OCI-LY7 (cell line): ENCODE measurements at regions not wholly inside any gene's neighbourhood (a gene's known extent, or its start where the extent isn't known, plus 50 kb on each side); places are given as distances from the start of the nearest gene placed in this dataset.

Experiments
- BruUV-seq: library from RNA; stranded (reverse); fragments of 400-500 nt; replicated peaks from 2 replicates; lab custom pipeline; 2021; lab: Mats Ljungman, UMichigan
- CTCF ChIA-PET: fragments of 300-600 bp; sonication (Branson Sonifier 250); formaldehyde crosslinking; loops from one replicate; lab custom pipeline; 2022; ENCODE audit warnings: antibody characterized with exemption; ENCODE audit not compliant: unreplicated experiment; lab: Charles Lee
- POLR2A ChIA-PET: fragments of 300-600 bp; sonication (Branson Sonifier 250); formaldehyde crosslinking; loops from one replicate; lab custom pipeline; 2022; ENCODE audit warnings: antibody characterized with exemption; lab: Charles Lee
- DNase-seq: peaks from one replicate; pipeline ENCODE4 v3.0.0-alpha.2; 2015; ENCODE audit warnings: low spot score
- H2AFZ ChIP-seq: fragments of 200-600 bp; sonication (generic), shearing (Covaris generic); 2 replicates; pipeline ENCODE4 v1.6.1; 2014; ENCODE audit warnings: mild to moderate bottlenecking, antibody characterized with exemption, low read length, moderate library complexity
- H3K27ac ChIP-seq: fragments of 200-600 bp; sonication (generic); 2 replicates; pipeline ENCODE4 v1.5.1; 2014; ENCODE audit warnings: mixed run types, low read depth, mild to moderate bottlenecking, moderate library complexity, low read length, inconsistent platforms; ENCODE audit not compliant: poor library complexity, severe bottlenecking
- H3K36me3 ChIP-seq: fragments of 200-600 bp; sonication (generic); 2 replicates; pipeline ENCODE4 v1.6.1; 2014; ENCODE audit warnings: mild to moderate bottlenecking, antibody characterized with exemption, low read length, moderate library complexity, mixed read lengths; ENCODE audit not compliant: insufficient read depth
- H3K4me1 ChIP-seq: fragments of 200-600 bp; sonication (generic); 2 replicates; pipeline ENCODE4 v1.5.1; 2014; ENCODE audit warnings: mild to moderate bottlenecking, low read length; ENCODE audit not compliant: insufficient read depth, poor library complexity, severe bottlenecking
- H3K4me2 ChIP-seq: fragments of 200-600 bp; sonication (generic); 2 replicates; pipeline ENCODE4 v1.6.1; 2014; ENCODE audit warnings: mild to moderate bottlenecking, low read length
- H3K4me3 ChIP-seq: fragments of 200-600 bp; sonication (generic); 2 replicates; pipeline ENCODE4 v1.5.1; 2014; ENCODE audit warnings: mild to moderate bottlenecking, low read depth, low read length; ENCODE audit not compliant: poor library complexity, severe bottlenecking
- H3K79me2 ChIP-seq: fragments of 200-600 bp; sonication (generic); 2 replicates; pipeline ENCODE4 v1.6.1; 2016; ENCODE audit warnings: low read depth, mild to moderate bottlenecking, low read length, moderate library complexity, mixed read lengths; ENCODE audit not compliant: insufficient read depth
- H3K9me2 ChIP-seq: fragments of 200-600 bp; sonication (generic); 2 replicates; pipeline ENCODE4 v1.6.1; 2016; ENCODE audit warnings: mild to moderate bottlenecking, low read length, mixed read lengths; ENCODE audit not compliant: insufficient read depth
- H3K9me3 ChIP-seq: fragments of 200-600 bp; sonication (generic); 2 replicates; pipeline ENCODE4 v1.6.1; 2014; ENCODE audit warnings: mild to moderate bottlenecking, mixed run types, low read length, mixed read lengths
- H4K20me1 ChIP-seq: fragments of 200-600 bp; sonication (generic); 2 replicates; pipeline ENCODE4 v1.6.1; 2014; ENCODE audit warnings: mild to moderate bottlenecking, antibody characterized with exemption, low read length, moderate library complexity, mixed read lengths; ENCODE audit not compliant: insufficient read depth
- CTCF ChIP-seq: fragments of 200-600 bp; sonication (generic); conservative IDR thresholded peaks from 2 replicates; pipeline ENCODE4 v1.5.1; 2014; ENCODE audit warnings: mild to moderate bottlenecking, antibody characterized with exemption, low read length, moderate library complexity, mixed read lengths
- EZH2phosphoT487 ChIP-seq: fragments of 200-600 bp; sonication (generic); IDR thresholded peaks from 2 replicates; pipeline ENCODE4 v1.6.1; 2018; ENCODE audit warnings: low read depth, borderline replicate concordance, mild to moderate bottlenecking, mixed run types, antibody characterized with exemption, low read length, moderate library complexity, mixed read lengths
- intact Hi-C: fragments of 100-400 bp; cut with micrococcal nuclease; formaldehyde crosslinking; loops from one replicate; pipeline ENCODE4 v1.10.0; 2022; ENCODE audit not compliant: unreplicated experiment

GRCh38 chr4:131093303-131093702 is 1997.4 kb downstream of the C4orf33 start:
- Histone ChIP-seq H3K9me2 (no peaks in the 10 kb centered on the region), H3K36me3 (no peaks in the 10 kb centered on the region), H3K27ac (no peak overlapping the region), H2AFZ (no peak overlapping the region), H3K4me3 (no peak overlapping the region), H3K79me2 (no peaks in the 10 kb centered on the region), H3K4me2 (no peak overlapping the region), H4K20me1 (no peaks in the 10 kb centered on the region), H3K9me3 (no peaks in the 10 kb centered on the region), H3K4me1 (no peaks in the 10 kb centered on the region)
- no peak for DNase-seq
- no TSS peak for BruUV-seq
- POLR2A ChIA-PET = no interaction called here
- intact Hi-C loops = loop anchor here (10.0 kb wide), 1 partner anchor 1551 kb away; no protein-coding TSS in a partner anchor
- TF ChIP-seq EZH2phosphoT487 (no peak), CTCF (no peak)
- CTCF ChIA-PET = no interaction called here

GRCh38 chr4:131098976-131099375 is 2003.0 kb downstream of the C4orf33 start:
- Histone ChIP-seq H2AFZ (no peak overlapping the region), H3K36me3 (no peaks in the 10 kb centered on the region), H3K9me2 (no peaks in the 10 kb centered on the region), H3K79me2 (no peaks in the 10 kb centered on the region), H3K4me2 (no peak overlapping the region), H3K9me3 (no peaks in the 10 kb centered on the region), H3K4me3 (no peak overlapping the region), H3K4me1 (no peaks in the 10 kb centered on the region), H4K20me1 (no peaks in the 10 kb centered on the region), H3K27ac (no peak overlapping the region)
- no peak for TF ChIP-seq EZH2phosphoT487
- ChIA-PET CTCF (no interaction called here), POLR2A (no interaction called here)
- DNase-seq = no peak
- intact Hi-C loops = loop anchor here (10.0 kb wide), 1 partner anchor 1546 kb away; no protein-coding TSS in a partner anchor
- BruUV-seq = no TSS peak

DNA sequence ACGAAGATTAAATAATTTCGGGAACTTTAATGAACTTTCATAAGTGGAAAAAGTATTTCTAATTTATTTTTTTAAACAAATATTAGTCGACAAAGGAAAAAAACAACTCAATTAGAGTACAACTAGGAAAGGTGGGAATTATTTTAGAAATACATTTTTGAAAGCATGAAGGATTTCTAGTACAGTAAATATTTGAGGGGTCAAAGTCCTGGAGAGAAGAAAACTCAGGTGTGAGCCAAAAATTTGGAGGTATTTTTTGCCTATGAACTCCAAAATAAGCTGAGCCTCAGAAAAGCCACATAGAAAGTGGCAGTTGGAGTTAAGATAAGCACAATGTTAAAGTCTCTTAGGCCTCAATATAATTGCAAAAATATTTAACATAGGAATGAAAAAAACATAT is 2017.3 kb downstream of the C4orf33 start:
- no peaks in the 10 kb centered on the region for H3K4me1 ChIP-seq
- H3K79me2 ChIP-seq = no peaks in the 10 kb centered on the region
- H3K9me2 ChIP-seq = no peaks in the 10 kb centered on the region
- no peaks in the 10 kb centered on the region for H3K9me3 ChIP-seq
- ChIA-PET POLR2A (interaction anchor here (0.7 kb wide), 1 partner anchor 506 kb away, joined by 3 read pairs; no protein-coding TSS in a partner anchor), CTCF (no interaction called here)
- H3K4me2 ChIP-seq = no peak overlapping the region
- DNase-seq = no peak
- no peak for TF ChIP-seq EZH2phosphoT487
- no peak for TF ChIP-seq CTCF
- intact Hi-C loops = no loop called here
- H4K20me1 ChIP-seq = no peaks in the 10 kb centered on the region
- no TSS peak for BruUV-seq
- H2AFZ ChIP-seq = no peak overlapping the region
- H3K27ac ChIP-seq = no peak overlapping the region
- no peak overlapping the region for H3K4me3 ChIP-seq
- no peaks in the 10 kb centered on the region for H3K36me3 ChIP-seq
